Posterior cingulate gyrus (tissue), 11 donors: ENCODE measurements at regions not wholly inside any gene's neighbourhood (a gene's known extent, or its start where the extent isn't known, plus 50 kb on each side); places are given as distances from the start of the nearest gene placed in this dataset.
"Not testable (repeated sequence)": the region's sequence is repeated elsewhere in the genome, so short reads cannot be mapped to it uniquely, and the experiment has no call there.

Source experiments
- DNase-seq, 10 donors: peaks; one replicate each; pipeline versions ENCODE4 v3.0.0 to v3.0.0-alpha.2; 2020 to 2021; ENCODE audit warnings: mixed read lengths in 3 of 10
- intact Hi-C: fragments of 100-400 bp; cut with DNase I; formaldehyde crosslinking; loops from one replicate; pipeline ENCODE4 v1.15.1; 2023

DNA sequence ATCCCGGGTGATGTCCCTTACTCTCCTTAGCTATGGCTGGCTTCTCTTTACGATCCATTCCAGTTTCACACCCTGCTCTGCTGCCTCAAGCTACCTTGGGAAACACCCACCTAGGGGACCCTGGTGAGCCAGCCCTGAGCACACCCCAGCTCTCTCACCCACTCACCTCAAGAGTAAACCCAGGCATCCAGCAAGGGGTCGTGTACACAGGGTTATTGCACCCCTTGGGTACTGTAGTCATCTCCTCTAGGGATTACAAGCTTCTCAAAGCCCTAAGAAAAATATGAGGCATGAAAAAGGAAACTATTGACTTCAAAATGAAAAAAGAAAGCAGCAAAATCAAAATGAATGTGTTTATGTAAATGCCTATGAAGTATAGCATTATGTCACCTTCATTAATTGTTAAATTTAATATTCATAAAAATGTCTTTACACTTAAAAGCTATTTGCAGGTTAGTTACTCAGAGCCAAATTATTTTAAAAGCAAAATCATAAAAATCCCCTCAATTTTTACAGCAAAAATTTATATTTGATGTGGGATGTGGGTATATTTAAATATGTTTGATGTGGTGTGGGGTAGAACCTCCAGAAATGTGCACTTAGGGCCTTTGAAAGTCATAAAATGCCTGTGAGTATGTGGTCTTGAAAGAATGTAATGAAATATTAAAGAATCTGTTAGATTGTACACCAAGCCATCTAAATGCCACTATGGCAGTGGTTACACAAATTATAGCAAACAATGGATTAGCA lies 190.3 kb downstream of the C1orf94 start:
- DNase-seq = no peak
- intact Hi-C loops = no loop called here

DNA sequence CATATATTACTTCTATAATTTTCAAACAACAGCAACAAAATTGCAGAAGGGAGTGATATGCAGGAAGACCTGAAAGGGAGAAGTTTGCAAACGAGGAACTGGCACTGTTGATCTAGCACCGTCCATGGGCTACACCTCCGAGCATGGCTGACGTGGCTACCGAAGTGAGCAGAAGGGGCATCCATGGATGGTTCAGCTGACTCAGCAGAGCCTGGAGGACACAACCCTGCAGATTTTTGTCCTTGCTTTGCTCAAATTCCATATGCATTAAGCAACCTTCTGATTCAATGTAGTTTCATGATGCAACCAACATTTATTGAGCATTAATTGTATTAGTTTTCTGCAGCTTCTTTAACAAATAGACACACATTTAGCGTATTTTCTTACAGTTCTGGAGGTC lies 191.2 kb downstream of the C1orf94 start:
- no peak for DNase-seq
- intact Hi-C loops = no loop called here

DNA sequence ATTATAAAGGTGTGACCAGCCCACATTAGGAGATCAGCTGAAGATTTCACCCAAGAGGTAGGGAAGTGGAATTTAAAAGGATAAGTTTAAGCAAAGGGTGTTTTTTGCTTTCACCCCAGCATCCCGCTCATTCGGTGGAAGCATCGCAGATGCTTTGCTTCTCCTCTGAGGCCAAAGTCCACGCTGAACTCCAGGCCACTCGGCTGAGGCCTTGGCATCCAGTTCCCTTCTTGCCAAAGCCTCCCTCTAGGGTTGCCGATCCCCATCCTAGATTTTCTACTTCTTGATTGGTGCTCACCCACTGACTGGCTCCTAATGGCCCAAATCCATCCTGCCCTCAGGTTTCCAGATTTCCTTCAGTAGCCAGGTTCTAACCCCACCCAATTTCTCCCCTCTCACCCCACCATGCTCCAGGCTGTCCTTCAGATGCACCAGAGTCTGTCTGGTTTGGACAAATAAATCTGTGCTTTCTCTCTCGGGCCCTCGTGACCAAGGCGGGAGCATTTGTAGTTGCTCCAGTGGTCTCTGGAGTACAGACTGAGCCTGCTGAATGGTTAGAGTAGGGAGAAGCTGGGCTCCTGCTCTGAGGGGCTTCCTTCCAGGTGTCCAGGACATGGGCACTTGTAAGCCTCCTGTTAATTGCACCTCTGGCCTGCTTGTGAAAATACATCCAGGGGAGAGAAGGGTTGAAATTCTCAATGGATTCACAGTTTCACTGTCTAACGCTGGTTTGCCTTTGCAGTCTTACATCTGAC lies 193.2 kb downstream of the C1orf94 start:
- no peak for DNase-seq
- intact Hi-C loops = no loop called here

DNA sequence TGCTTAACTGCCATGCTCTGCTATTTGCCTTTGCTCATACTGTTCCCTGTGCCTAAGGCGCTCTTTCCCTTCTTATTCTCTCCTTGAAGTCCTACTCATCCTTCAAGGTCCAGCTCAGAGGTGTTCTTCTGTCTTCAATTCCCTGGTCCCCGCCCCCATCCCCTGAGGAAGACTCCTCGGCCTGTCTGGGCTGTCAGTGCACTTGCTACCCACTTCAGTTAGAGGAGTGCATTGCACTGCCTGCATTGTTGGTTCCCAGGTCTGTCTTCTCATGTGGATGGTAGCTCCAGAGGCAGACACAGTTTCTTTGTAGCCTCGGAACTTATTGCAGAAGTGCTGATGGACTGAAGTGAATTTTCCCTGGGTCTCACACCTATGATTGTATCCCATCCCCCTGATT lies 194.0 kb downstream of the C1orf94 start:
- DNase-seq = no peak
- intact Hi-C loops = no loop called here

DNA sequence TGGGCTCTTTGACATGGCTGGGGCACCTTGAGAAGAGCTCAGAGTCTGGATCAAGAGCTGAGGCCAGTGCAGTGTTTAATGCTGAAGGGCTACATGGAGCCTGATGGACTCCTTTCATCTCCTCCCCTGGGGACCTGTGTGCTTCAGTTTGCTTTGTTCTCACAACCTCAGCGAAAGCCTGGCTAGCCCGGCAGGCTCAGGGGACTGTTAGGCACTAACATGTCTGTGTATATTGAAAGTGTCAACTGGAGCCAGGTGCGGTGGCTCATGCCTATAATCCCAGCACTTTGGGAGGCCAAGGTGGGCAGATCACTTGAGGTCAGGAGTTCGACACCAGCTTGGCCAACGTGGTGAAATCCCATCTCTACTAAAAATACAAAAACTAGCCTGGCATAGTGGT lies 194.5 kb downstream of the C1orf94 start:
- DNase-seq, intact Hi-C loops: not testable (repeated sequence)

DNA sequence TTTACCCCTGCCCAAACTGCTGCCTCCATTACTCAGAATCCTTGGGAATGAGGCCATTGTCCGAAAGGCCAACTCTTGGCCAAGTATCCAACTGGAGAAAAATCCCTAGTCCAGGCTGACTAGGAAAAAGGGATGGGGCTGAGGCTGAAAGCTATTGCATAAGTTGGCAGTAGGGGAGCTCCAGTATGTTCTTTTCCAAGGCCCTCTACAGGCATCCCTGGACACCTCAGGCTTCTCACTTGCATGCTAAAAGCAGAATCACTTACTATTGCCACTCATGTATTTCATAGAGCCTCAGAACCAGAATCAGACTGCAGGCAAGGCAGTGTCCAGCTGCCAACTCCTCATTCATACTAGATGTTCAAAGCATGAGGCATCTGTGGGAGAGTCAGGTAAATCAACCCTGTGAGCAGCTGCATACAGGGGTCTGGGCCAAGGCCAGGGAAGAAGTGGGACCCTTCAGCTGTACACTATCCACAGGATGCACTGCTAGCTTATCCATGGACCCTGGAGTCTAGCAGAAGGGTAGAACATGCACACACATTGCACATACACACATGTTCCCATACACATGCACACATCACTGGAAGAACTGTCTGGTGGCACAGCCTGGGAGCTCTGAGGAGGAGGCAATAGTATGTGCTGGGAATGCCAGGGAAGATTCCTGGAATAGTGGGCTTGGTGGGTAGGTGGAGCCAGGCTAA lies 195.3 kb downstream of the C1orf94 start:
- intact Hi-C loops = no loop called here
- no peak for DNase-seq

DNA sequence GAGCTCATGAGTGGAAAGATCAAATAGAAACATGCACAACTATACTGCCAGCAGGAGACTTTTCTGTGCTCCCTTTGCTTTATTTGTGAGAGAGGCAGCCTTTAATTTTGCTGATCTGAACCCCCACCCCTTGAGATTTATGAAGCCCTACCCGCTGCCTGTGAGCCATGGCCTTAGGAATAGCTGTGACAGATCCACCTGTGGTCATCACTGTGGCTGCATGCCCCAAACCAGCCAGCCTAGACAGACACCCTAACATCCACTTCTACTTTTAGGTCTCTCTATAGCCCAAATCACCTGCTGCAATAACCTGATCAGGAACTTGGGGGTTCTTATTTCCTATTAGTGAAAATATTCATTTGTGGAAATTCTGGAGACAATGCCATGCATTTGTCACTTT lies 196.2 kb downstream of the C1orf94 start:
- intact Hi-C loops = no loop called here
- no peak for DNase-seq

DNA sequence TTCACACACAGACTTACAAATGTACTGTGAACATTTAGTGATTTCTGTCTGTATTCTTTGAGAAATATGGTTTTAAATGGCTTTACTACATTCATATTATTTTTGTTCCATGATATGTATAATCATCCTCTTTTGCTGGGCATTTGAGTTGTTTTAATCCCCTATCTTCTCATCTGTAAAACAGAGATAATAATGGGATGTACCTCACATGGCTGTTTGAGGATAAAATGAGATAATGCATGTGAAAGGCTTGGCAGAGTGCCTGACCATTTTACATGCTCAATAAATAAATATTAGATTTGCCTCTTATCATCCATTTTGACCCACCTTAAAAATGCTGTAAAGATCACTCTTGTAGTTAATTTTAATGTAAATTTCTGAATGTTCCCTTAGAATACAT lies 197.2 kb downstream of the C1orf94 start:
- intact Hi-C loops = no loop called here
- DNase-seq = no peak

DNA sequence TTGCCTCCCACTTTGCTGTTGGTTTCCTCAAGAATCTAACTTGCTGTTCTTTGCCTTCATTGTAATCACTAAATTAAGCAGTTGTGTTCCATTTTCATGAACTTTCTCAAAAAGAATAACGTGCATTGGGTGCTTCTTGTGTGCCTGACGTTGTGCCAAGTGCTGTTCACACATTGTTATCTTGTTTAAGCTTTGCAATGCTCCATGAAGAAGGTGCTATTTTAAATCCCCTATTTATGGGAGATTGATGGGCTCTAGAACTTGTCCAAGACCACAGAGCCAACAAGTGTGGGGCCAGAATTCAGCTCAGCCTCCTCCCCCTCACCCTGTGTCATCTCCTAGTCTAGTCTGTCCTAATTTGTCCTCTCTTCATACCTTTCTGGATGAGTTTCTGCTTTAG lies 199.8 kb downstream of the C1orf94 start:
- intact Hi-C loops = no loop called here
- DNase-seq = no peak

DNA sequence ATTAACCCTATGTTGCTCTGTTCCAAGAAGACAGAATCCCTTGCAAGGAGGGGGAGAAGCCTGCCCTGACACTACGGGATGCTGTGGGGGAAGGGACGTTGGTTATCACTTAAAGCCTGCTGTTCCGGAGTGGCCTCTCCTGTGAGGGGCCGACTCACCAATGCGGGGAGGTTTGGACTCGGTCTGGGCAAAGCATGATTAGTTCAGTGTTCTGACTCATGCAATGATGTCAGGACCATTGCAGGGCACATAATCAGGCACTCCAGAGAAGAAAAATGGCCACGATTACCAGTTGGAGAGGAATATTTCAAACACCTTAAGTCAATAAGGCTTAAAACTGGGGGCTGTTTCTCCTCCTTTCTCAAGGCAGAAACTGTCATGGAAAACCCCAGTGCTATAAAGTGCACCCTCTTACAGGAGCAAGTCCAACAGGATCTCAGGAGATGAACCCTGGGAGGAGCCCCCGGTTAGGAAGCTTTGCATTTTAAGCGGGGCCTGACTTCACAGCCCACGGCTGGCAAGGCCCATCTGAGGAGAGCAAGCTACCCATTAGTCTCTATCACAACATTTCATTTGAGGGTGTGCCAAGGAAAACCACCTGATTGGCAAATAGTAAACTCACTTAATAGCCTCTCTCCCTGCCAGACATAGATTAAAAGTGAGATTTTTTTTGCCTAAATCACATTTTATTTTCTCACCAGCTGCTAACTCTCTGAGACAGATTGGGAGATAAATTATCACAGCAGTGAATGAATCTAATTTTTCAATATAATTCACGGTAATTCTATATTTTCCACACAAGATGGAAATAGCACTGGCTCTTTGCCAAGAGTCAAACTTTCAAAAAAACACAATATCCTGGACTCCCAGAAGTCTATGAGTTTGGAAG lies 202.5 kb downstream of the C1orf94 start:
- intact Hi-C loops = no loop called here

DNA sequence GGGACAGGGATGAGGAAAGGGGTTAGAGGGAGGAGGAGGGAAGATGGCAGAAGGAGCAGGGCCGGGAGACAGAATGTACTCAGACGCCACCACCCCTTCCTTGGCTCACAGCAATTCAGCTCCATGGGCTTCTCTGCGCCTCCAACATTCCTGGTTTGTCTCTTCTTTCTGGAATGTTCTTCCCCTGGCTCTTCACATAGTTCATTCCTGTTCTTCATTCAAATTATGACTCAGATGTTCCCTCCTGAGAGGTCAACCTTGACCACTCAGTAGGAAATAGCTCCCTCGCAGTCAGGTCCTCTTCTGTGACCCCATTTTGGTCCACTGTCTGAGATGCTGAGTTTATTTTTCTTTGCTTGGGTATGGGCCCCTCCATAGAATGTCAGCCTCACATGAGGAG lies 203.2 kb downstream of the C1orf94 start:
- no peak for DNase-seq
- intact Hi-C loops = no loop called here

More for the DNA sequence above, 202.5 kb downstream of the C1orf94 start:
- DNase-seq = no peak

DNA sequence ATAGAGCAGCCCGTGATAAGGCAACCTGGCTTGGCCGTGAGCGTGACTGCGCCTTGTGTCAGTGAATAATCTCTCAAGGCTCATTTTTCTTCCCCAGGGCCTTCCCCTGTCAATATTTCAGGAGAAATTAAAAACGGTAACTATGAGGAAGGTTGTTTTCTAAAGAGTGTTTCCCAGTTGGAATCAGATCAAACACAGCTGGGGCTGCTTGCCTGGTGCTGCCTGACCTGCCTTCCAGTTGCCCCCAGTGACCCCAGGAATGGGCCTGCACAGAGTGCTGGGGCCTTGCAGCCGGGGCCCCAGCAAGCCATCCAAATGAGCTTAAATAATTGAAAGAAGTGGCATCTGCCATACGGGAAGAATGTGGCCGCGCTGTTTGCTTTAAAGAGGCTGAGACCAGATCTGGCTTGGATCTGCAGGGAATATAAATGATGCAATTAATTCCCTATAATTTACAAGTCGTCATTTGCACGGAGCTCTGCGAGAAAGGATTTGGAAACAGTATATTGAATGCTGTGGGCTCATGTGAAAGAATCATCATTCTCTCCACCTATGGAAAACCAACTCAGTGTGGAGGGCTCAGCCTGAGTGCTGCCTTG lies 203.9 kb downstream of the C1orf94 start:
- DNase-seq = no peak
- intact Hi-C loops = no loop called here

DNA sequence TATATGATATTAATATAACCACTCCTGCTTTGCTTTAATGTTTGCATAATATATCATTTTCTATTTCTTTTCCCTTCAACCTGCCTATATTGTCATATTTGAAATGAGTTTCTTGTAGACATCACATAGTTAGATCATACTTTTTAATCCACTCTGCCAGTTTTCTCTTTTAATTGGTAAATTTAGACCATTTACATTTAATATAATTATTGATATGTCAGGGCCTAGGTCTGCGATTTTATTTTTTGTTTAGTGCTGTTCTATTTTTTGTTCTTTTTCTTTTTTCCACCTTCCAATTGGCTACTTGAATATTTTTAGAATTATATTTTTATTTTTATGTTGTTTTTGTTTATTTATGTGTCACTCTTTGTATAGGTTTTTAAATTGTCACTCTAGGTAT lies 213.3 kb downstream of the C1orf94 start:
- intact Hi-C loops = no loop called here
- no peak for DNase-seq

DNA sequence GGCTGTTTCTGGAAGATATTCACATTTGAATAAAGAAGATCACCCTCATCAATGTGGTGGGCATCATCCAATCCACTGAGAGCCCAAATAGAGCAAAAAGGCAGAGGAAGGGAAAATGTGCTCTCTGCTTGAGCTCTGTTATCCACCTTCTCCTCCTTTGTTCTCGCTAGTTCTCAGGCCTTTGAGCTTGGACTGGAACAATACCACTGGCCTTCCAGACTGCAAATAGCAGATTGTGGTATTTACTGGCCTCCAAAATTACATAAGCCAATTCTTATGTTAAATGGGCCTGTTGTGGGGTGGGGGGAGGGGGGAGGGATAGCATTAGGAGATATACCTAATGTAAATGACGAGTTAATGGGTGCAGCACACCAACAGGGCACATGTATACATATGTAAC lies 219.3 kb downstream of the C1orf94 start:
- intact Hi-C loops = no loop called here

DNA sequence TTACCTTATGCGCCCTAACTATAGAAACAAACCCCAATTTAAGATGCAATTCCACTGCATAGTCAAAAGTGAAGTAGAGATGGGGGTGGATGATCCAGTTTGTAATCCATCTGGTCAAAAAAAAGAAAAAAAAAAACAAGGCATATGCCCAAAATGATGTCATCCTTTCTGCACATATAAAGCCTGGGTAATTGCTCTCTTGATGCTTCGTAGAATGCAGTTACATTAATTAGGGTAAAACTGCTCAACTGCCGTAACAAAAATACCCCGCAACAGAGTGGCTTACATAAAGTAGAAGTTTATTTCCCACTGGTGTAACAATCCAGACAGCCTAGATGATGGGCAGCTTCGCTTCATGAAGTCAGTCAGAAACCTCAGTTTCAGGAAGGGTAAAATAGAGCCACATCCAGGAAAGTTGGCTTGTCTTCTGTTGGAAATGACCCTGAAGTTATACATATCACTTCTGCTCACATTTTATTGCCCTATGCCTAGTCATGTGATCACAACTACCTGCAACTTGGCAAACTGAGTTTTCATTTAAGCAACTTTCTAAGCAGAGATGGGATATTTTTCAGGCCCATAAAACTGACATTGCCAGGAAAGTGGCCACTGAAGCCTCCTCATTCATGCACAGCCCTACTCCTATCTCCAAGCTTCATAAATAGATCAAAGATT lies 221.7 kb downstream of the C1orf94 start:
- intact Hi-C loops = no loop called here
- DNase-seq = no peak

More for the DNA sequence above, 219.3 kb downstream of the C1orf94 start:
- DNase-seq = no peak

DNA sequence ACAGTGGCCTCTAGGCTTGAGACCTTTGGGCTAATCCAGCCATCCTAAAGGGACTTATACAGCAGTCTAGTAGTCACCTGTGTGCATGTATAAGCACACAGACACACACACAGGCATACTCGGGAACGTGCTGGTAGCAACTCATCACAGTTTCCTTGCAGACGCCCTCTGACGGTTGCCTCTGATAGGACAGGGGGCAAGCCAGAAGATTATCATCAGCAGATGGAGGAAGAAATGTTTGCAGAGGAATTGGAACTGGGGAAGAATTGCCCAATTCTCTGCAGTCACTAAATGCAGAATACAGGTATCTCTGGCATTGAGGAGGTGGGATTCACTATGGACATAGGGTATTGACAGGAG lies 222.2 kb downstream of the C1orf94 start:
- DNase-seq = no peak
- intact Hi-C loops = no loop called here

DNA sequence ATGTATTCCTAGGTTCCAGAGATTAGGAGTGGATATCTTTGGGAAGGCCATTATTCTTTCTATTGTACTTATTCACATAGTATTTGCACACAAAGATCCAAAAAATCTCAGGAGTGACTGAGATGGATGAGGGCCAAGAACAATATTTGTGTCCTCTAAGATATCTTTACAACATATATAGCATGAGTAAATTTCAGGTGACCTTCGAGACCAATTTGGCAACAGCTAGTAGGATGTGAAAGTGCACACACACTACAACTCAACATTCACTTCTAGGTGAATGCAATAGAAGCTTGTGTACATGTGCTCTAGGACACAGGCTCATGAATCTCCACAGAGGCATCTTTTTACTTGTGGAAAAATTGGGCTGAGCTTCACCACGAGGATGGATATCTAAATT lies 224.0 kb downstream of the C1orf94 start:
- intact Hi-C loops = no loop called here
- DNase-seq = no peak

DNA sequence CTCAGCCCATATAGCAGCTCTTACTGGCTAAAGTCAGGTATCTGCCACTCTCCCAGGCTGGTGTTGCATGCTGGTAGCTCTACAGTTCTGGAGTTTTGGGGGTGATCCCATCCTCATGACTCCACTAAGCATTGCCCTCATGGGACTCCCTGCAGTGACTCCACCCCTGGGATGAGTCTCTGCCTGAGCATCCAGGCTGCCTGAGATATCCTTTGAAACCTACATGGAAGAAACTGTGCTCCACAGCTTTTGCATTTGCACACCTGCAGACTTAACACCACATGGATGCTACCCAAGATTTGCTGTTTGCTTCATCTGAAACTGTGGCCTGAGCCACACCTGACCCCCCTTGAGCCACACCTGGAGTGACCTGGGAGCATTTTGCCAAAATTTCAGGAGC lies 226.4 kb downstream of the C1orf94 start:
- no peak for DNase-seq
- intact Hi-C loops = no loop called here

DNA sequence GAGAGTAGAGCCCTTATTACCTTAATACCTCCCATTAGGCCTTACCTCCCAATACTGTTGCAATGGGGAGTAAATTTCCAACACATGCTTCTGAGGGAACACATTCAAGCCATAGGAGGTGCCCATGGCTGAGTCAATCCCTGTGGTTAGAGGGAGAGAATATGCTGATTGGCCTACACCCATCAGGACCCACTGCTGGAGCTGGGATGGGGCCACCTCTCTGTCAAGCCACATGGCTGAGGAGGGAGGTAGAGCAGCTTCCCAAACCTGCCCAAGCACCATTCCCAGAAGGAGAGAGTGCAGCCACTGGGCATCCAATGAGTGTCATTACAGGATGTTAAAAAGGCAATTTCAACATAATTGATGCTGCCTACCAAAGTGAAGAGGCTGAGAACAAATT lies 228.1 kb downstream of the C1orf94 start:
- intact Hi-C loops = no loop called here
- DNase-seq = no peak
